Hematopoietic multipotent progenitor cell treated with erythropoietin and hydrocortisone succinate and interleukin-3 and kit ligand, for 15 days (in vitro differentiated cells): ENCODE measurements at regions not wholly inside any gene's neighbourhood (a gene's known extent, or its start where the extent isn't known, plus 50 kb on each side); places are given as distances from the start of the nearest gene placed in this dataset.
"Not testable (repeated sequence)": the region's sequence is repeated elsewhere in the genome, so short reads cannot be mapped to it uniquely, and the experiment has no call there.

Experiments
- DNase-seq: peaks from one replicate; pipeline ENCODE4 v3.0.0-alpha.2; 2015; ENCODE audit warnings: low spot score

DNA sequence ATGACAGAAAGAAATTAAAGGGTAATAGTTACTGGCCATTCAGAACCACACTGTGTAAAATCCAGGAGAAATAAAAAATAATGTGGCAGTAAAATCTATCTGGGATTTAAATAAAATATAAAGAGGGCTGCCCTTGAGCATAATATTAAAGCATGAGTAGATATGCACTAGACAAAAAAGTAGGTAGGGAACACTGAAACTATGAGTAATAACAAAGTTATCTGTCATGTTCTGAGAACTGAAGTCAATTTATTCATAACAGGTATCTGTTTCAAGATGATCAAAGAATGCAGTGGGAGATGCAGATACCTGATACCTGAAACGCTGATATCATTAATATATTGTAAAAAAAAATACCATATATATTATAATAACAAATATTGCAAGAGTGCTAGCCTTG lies 1672.0 kb downstream of the SLITRK5 start:
- DNase-seq: no peak

DNA sequence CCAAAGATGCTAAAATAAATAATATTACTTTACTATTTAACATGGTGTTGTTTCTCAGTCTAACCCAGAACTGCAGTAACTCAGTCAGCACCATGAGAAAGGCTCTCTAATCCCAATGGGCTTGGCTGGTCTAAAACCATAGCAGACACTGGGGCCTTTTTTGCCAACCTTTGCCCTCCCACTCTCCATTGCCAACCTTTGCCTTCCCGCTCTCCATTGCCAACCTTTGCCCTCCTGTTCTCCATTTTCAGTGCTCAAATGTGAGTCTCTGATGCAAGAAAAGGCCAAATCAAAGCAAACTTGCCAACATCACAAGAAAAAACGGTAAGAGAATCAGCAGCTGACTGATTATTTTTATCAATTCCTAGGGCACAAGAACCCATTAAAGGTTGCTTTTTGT lies 1681.2 kb downstream of the SLITRK5 start:
- DNase-seq: no peak

DNA sequence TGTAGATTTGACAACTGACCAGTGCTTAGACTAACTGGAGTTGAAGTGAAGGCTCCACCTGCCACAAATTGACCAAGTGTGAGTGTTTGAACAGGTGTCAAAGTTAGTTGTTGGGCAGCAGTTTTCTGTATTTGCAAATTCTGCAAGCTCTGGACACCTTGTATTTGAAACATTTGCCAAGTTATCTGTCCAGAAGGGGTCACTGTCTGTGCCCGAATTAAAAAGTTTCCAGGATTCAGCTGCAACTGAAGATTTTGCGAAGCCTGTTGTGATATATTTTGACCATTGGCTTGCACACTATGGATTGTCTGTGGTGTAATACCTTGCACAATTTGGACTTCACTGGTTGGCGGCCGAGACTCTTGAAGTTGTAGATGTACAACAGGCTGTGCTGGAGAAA lies 1690.7 kb downstream of the SLITRK5 start:
- DNase-seq: no peak

DNA sequence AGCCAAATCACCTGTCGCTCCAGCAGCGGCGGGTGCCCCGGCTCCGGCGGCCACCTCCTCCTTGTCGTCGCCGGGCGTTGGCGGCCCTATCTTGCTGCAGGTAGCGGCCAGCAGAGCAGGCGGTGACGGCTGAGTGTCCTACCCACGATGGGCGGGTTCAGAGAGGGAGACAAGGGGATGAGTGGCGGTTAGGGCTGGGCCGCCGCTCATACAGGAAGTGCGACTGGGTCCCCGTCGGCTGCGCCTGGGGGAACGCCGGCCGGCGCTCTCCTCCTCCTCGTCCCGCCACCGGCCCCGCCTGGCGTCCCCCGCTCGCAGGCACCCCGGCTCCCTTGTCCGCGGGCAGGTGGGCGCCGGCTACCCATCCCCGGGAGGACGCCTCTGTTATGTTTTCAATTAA lies 1692.0 kb downstream of the SLITRK5 start:
- no peak for DNase-seq

DNA sequence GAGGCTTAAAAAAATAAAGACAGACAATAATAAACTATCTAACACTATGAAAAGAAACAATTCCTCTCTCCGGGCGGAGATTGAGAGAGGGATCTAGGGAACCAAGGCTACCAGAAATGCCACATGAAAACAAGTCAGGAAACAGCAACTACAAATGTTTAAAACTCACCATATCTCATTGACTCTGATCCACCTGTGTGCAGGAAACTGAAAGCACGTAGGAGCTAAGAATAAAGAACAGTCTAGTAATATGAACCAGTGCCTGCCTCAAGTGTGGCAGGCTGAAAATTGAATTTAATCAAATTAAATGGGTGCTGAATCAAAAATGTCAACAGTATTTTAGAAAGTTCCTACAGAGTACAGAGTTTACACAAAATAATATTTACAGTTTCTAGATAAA lies 1701.0 kb downstream of the SLITRK5 start:
- no peak for DNase-seq

DNA sequence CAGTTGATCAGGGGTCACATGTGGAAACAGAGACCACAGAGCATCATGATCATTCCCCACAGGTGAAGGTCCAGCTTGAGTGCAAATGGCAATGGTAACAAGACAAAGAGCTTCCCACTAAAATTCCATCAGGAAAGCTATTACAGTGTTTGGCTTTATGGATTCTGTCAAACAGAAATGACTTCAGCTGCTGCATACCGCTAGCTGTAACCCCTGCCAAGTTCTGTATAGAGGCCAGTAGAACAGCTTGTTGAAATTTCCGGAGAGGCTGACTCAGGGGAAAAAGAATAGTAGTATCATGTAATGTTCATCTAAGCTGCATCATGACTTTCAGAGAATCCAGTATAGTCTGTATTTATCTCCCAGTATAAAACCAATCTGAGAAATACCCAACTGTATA lies 1704.7 kb downstream of the SLITRK5 start:
- no peak for DNase-seq

DNA sequence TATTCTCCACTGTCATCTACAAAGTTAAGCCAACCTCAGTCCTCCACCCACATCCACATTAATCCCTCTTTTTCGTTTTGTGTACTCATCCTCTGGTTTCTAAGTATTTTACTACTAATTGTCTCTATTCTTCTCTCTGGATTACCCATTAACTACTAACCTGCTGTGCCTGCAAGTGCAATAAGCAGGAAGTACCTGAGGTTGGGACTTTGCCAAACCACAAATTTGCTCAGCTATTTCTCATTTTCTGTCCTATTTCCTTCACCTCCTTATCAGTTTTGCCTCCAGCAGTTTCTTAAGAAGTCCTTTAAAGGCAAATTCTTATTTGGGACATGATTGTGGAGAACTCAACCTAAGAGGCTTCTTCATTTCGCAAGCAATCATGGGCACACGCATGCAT lies 1708.9 kb downstream of the SLITRK5 start:
- no peak for DNase-seq

DNA sequence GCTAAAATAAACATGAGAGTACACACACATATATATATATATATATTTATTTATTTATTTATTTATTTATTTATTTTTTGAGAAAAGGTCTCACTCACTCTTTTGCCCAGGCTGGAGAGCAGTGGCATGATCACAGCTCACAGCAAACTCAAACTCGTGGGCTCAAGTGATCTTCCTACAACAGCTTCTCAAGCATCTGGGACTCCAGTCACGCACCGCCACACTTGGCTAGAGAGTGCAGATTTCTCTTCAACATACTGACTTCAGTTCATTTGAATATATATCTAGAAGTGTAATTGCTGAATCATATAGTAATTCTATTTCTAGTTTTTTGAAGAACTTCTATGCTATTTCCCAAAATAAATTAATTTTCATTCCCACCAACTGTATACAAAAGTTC lies 1711.8 kb downstream of the SLITRK5 start:
- DNase-seq: no peak

DNA sequence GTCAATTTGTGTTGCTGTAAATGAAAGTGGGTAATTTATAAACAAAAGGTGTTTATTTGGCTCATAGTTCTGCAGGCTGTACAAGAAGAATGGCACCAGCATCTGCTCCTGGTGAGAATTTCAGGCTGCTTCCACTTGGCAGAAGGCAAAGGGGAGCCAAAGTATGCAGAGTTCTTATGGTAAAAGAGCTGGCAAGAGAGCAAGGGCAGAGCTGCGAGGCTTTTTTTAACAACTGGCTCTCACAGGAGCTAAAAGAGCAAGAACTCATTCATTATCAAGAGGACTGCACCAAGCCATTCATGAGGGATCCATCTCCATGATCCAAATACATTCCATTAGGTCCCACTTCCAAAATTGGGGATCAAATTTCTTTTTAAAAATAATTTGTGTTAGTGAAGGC lies 1712.7 kb downstream of the SLITRK5 start:
- no peak for DNase-seq

DNA sequence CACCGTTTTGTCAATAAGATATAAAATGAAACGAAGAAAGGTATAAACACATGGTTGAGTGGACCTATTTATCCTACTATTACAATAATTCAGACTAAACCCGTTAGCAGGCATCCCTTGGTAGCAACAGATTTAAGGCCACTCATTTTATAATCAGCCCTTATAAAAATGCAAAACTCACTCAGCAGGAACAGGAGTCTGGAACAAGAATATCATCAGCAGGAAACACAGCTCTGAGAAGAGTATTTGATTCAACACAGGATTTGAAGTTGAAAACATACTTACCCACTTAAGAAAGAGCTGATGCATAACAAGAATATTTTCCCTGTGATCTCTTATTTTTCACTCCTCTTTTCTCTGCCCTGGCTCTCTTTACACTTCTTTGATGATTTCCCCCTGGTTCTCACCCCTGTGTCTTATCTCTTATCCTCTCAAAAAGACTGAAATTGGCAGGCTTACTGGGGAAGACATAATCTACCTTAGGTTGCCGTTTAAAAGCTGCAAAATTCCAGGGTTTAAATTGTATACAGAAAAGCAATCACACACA lies 1722.7 kb downstream of the SLITRK5 start:
- DNase-seq: no peak

DNA sequence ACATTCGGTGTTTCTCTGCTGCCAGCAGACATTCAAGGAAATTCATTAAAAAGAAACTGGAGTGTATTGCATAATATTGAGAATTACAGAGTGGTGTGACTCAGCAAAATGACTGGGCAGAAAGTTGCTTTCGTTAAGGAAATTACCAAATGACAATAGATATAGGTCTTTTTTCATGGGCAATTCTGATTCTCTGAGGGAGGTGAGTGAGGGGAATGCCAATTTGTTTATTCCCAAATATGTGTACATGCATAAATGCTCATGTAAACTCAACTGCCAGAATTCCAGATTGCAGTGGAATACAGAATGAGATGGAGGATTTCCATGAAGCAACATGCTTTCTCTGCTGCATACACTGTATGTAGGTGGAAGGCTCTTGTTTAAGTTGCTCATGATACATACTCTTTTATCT lies 1730.1 kb downstream of the SLITRK5 start:
- DNase-seq: no peak

DNA sequence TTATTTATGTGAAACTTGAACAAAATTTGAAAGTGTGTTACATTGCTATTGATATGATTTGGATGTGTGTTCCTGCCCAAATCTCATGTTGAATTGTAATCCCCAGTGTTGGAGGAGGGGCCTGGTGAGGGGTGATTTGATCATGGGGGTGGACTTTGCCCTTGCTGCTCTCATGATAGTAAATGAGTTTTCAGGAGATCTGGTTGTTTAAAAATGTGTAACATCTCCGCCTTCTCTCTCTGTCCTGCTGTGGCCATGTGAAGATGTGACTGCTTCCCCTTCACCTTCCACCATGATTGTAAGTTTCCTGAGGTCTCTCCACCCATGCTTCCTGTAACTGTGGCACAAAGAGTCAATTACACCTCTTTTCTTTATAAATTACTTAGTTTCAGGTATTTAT lies 1731.0 kb downstream of the SLITRK5 start:
- DNase-seq: no peak

DNA sequence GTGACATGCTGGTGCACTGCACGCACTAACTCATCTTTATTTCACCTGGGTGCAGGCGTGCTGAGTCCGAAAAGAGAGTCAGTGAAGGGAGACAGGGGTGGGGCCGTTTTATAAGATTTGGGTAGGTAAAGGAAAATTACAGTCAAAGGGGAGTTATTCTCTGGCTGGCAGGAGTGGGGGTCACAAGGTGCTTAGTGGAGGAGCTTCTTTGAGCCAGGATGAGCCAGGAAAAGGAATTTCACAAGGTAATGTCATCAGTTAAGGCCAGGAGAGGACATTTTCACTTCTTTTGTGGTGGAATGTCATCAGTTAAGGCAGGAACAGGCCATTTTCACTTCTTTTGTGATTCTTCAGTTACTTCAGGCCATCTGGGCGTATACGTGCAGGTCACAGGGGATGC lies 1734.9 kb downstream of the SLITRK5 start:
- not testable (repeated sequence) for DNase-seq

DNA sequence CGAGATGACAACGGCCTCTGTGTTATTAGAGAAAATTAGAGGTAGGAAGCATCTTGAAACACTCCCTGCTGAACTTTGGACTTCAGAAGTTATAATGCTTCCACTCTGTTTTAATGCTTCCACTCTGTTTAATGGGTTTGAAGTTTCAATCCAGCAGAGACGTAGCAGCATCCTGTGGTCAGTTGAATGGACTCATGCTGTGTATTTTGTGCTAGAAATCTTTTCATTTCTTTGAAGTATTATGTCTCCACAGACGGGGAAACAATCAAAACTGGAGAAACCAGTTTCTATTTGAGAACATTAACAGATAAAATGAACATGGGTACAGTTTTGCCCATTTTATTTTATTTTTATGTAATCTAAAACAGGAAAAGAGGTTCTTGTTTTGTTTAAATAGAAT lies 1736.2 kb downstream of the SLITRK5 start:
- no peak for DNase-seq

DNA sequence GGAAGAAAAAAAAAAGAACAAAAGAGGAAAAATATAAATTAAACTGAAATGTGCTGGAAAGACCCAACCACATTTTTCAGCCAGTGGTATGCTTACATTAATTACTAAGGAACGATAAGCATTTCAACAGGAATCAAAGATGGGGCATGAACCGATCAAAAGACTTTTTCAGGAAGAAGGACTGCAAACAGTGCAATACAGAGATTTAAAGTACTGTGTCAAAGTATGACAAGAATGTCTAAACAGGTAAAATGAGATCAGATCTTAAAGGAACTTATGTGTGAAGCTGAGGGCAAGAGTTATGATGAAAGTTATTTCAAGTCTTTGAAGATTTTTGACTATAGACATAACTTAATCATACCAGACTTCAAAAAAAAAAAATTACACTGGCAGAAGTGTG lies 1761.8 kb downstream of the SLITRK5 start:
- no peak for DNase-seq

DNA sequence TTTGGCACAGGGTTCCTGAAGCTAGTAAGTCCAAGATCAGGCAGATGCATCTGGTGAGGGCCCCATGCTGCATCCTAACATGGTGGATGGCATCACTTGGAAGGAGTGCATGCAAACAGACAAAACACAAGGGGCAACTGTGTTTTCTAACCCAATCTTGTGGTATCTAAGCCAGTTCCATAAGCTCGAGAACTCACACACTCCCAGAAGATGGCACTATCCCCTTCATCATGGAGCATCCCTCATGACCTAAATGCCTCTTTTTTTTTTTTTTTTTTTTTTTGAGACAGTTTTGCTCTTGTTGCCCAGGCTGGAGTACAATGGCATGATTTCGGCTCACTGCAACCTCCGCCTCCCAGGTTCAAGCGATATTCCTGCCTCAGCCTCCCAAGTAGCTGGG lies 1763.5 kb downstream of the SLITRK5 start:
- DNase-seq: not testable (repeated sequence)

DNA sequence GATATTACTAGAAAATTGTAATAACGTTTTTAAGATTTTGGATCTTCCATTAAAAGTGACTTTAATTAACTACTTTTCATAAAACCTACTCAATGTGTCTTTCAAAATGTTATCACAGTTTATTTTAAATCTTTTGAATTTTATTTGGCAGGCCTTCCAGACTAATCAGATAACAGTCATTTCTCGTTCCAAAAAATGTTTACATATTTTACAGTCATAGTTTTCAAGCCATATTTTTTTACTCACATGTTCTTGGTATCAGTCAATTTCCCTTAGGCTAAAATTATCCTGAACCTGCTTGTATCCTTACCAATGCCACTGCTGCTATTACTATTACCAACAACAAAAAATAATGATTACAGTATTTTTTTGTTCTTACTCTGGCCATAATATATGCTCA lies 1783.5 kb downstream of the SLITRK5 start:
- DNase-seq: no peak

DNA sequence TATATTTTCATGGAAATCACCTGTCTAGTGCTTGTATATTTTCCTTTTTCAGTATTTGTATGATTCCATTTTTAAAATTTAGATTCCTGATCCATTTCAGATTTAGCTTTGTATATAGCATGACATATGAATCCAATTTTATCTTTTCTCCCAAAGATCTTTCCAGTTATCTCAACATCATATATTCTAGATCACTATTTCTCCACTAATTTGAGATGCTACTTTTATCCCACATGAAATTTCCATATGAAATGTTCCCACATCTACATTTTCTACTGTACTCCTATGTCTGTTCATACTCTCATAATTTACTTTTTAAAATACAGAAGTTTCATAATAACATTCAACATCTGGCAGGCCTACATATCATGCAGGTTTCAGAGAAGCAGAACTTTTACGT lies 1784.1 kb downstream of the SLITRK5 start:
- DNase-seq: no peak

DNA sequence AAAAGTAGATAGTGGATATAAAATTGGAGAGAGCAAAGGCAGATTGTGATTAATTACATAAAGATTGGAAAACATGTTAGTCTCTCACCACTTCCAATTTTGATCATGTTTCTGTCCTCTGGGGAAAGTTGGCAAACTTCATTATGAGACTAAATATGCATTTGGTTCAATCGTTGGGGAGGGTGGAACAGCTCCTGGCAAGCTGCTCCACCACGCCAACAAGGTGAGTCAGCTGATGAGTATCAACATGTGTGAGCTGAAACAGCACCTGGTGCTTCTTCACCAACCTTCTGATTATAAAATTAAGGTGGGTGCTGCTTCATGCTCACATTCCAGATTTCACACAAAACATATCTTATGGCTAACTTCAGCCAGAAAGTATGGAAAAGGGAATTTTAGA lies 1784.6 kb downstream of the SLITRK5 start:
- DNase-seq: no peak

DNA sequence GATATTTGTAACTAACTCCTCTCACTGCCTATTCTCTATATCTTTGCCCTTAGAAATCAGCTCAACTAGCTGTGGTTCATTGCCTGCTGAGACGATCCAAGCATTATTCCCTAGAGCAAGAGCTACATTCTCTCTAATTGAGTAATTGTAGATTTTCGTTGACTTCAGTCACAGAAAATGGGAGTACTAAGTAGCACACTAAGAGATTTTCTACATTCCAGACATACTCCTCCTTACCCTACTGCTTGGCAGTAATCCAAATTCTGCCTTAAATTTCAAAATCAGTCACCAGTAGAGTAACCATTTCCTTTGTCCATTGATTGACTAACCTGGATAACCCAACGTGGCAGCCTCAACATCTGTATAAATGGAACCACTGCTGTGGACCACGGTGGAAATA lies 1786.8 kb downstream of the SLITRK5 start:
- DNase-seq: no peak

DNA sequence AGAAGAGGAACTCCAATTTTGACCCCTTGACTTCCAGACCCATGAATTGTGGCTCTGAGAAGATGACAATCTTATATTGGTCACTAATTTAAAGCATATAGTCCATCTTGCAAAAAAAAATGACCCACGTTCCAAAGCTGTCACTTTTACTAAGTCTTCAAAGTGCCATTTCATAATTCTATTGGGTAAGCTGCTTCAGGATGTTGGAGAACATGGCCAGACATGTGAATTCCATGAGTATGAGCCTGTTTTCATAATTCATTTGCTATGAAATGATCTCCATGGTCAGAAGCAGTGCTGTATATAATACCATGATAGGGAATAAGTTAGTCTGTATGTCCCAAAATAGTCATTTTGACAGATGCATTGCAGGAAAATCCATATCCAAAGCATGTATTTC lies 1787.3 kb downstream of the SLITRK5 start:
- no peak for DNase-seq

DNA sequence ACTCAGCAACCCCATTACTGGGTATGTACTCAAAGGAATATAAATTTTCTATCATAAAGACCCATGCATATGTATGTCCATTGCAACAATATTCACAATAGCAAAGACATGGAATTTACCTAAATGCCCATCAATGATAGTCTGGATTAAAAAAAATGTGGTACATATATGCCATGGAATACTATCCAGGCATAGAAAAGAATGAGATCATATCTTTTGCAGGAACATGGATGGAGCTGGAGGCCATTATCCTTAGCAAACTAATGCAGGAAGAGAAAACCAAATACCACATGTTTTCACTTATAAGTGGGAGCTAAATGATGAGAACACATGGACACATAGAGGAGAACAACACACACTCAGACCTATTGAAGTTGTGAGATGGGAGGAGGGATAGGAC lies 1789.7 kb downstream of the SLITRK5 start:
- not testable (repeated sequence) for DNase-seq

DNA sequence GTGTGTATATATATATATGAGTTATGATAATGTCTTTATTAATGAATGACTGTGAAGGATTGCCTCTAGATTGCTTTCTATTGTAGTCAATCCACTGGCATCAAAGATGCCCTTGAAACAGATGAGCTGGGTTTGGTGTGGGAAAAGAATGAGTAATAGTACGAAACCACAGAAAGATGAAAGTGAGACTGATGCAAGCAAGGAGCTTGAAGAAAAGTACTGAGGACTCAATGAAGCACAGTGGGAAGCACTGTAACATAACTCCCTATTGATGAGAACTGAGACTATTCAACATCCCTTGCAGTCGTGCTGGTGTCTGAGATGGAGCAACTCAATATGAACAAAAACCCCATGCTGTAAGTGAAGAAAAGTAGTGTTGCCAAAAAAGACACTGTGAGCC lies 1794.2 kb downstream of the SLITRK5 start:
- no peak for DNase-seq

DNA sequence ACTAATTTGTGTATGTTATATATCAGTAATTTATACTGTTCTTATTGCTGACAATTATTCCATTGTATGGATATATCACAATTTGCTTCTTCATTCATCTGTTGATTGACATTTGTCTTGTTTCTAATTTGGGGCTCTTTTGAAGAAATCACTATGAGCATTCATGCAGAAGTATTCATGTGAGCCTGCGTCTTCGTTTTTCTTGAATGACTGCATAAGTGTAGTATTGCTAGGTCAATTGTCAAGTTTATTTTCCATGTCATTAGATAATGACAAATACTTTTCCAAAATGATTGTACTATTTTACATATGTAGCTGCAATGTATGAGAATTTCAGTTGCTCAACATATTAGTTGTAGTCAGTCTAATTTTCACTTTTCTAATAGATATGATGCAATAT lies 1796.9 kb downstream of the SLITRK5 start:
- no peak for DNase-seq

DNA sequence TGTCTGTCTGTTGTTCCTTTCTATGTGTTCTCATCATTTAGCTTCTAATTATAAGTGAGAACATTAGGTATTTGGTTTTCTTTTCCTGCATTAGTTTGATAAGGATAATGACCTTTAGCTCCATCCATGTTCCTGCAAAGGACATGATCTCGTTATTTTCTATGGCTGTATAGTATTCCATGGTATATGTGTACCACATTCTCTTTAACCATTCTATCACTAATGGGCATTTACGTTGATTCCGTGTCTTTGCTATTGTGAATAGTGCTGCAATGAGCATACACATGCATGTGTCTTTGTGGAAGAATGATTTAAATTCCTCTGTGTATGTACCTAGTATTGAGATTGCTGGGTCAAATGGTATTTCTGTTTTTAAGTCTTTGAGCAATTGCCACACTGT lies 1799.7 kb downstream of the SLITRK5 start:
- DNase-seq: no peak
